Osteoblast (primary cell): ENCODE measurements at regions not wholly inside any gene's neighbourhood (a gene's known extent, or its start where the extent isn't known, plus 50 kb on each side); places are given as distances from the start of the nearest gene placed in this dataset.
"Not testable (repeated sequence)": the region's sequence is repeated elsewhere in the genome, so short reads cannot be mapped to it uniquely, and the experiment has no call there.

Experiments
- DNase-seq: peaks from one replicate; pipeline ENCODE4 v3.0.0; 2011; ENCODE audit warnings: low spot score, mixed read lengths; ENCODE audit not compliant: insufficient read length; ENCODE audit errors: missing footprints
- H2AFZ ChIP-seq: 2 replicates; pipeline ENCODE4 v1.6.0; 2011; ENCODE audit warnings: mild to moderate bottlenecking, low read length
- H3K27ac ChIP-seq: 2 replicates; pipeline ENCODE4 v1.5.1; 2011; ENCODE audit warnings: mild to moderate bottlenecking, low read depth, low read length, moderate library complexity
- H3K27me3 ChIP-seq: 2 replicates; pipeline ENCODE4 v1.6.0; 2012; ENCODE audit warnings: mild to moderate bottlenecking, control low read depth, inconsistent platforms, low read length, moderate library complexity; ENCODE audit not compliant: insufficient read depth
- H3K36me3 ChIP-seq: 2 replicates; pipeline ENCODE4 v1.5.1; 2011; ENCODE audit warnings: mild to moderate bottlenecking, low read length, control low read depth, moderate library complexity; ENCODE audit not compliant: insufficient read depth
- H3K4me1 ChIP-seq: 2 replicates; pipeline ENCODE4 v1.5.1; 2011; ENCODE audit warnings: mild to moderate bottlenecking, low read length, control low read depth, moderate library complexity; ENCODE audit not compliant: insufficient read depth
- H3K4me2 ChIP-seq: 2 replicates; pipeline ENCODE4 v1.6.0; 2011; ENCODE audit warnings: mild to moderate bottlenecking, low read length; ENCODE audit not compliant: insufficient read depth
- H3K4me3 ChIP-seq: fragments of 200-600 bp; sonication (generic); 3 replicates; pipeline ENCODE4 v1.5.1; 2012; ENCODE audit warnings: mild to moderate bottlenecking, low read length, inconsistent platforms; ENCODE audit not compliant: insufficient read depth
- H3K79me2 ChIP-seq: 2 replicates; pipeline ENCODE4 v1.6.0; 2012; ENCODE audit warnings: mild to moderate bottlenecking, low read length, control low read depth, inconsistent platforms; ENCODE audit not compliant: insufficient read depth
- H3K9me3 ChIP-seq: 2 replicates; pipeline ENCODE4 v1.5.1; 2011; ENCODE audit warnings: low read depth, low read length, control low read depth
- H4K20me1 ChIP-seq: 2 replicates; pipeline ENCODE4 v1.6.0; 2012; ENCODE audit warnings: mild to moderate bottlenecking, low read length, control low read depth; ENCODE audit not compliant: insufficient read depth
- CTCF ChIP-seq: IDR thresholded peaks from 2 replicates; pipeline ENCODE4 v1.5.1; 2011; ENCODE audit warnings: mild to moderate bottlenecking, low read depth, low read length, moderate library complexity; ENCODE audit errors: extremely low read depth

- Histone ChIP-seq H3K4me3 (no peak overlapping the region), H2AFZ (no peak overlapping the region), H3K4me1 (no peaks in the 10 kb centered on the region), H3K9me3 (peaks cover 5% of the 10 kb centered on the region), H3K36me3 (no peaks in the 10 kb centered on the region), H3K4me2 (no peak overlapping the region), H3K27me3 (no peaks in the 10 kb centered on the region), H3K79me2 (no peaks in the 10 kb centered on the region), H4K20me1 (no peaks in the 10 kb centered on the region), H3K27ac (no peak overlapping the region)
- no peak for DNase-seq
- TF ChIP-seq CTCF, result no peak
Observed at GRCh38 chr19:23560051-23560450, 127.0 kb downstream of the ZNF675 start.

GRCh38 chr19:23558541-23558940 lies 128.5 kb downstream of the ZNF675 start:
- no peak for DNase-seq
- TF ChIP-seq CTCF, result no peak
- H4K20me1 ChIP-seq, result no peaks in the 10 kb centered on the region
- H3K9me3 ChIP-seq, result peaks cover 5% of the 10 kb centered on the region
- H3K27me3 ChIP-seq, result no peaks in the 10 kb centered on the region
- no peaks in the 10 kb centered on the region for H3K79me2 ChIP-seq
- H3K4me3 ChIP-seq, result no peak overlapping the region
- H3K27ac ChIP-seq, result no peak overlapping the region
- H3K4me2 ChIP-seq, result no peak overlapping the region
- H3K36me3 ChIP-seq, result no peaks in the 10 kb centered on the region
- H2AFZ ChIP-seq, result no peak overlapping the region
- no peaks in the 10 kb centered on the region for H3K4me1 ChIP-seq

GRCh38 chr19:23557381-23557780 lies 129.6 kb downstream of the ZNF675 start:
- no peak overlapping the region for H2AFZ ChIP-seq
- H4K20me1 ChIP-seq, result no peaks in the 10 kb centered on the region
- no peaks in the 10 kb centered on the region for H3K27me3 ChIP-seq
- no peaks in the 10 kb centered on the region for H3K36me3 ChIP-seq
- no peaks in the 10 kb centered on the region for H3K4me1 ChIP-seq
- H3K79me2 ChIP-seq, result no peaks in the 10 kb centered on the region
- H3K27ac ChIP-seq, result no peak overlapping the region
- H3K9me3 ChIP-seq, result peaks cover 3% of the 10 kb centered on the region
- no peak overlapping the region for H3K4me3 ChIP-seq
- no peak for DNase-seq
- H3K4me2 ChIP-seq, result no peak overlapping the region
- TF ChIP-seq CTCF, result no peak

- Histone ChIP-seq H3K4me3 (no peak overlapping the region), H2AFZ (no peak overlapping the region), H3K27me3 (no peaks in the 10 kb centered on the region), H3K9me3 (peaks cover under 1% of the 10 kb centered on the region), H3K27ac (no peak overlapping the region), H3K4me2 (no peak overlapping the region), H3K79me2 (no peaks in the 10 kb centered on the region), H4K20me1 (no peaks in the 10 kb centered on the region), H3K4me1 (no peaks in the 10 kb centered on the region), H3K36me3 (no peaks in the 10 kb centered on the region)
- no peak for DNase-seq
- no peak for TF ChIP-seq CTCF
Observed at GRCh38 chr19:23554548-23554947, 132.5 kb downstream of the ZNF675 start.

GRCh38 chr19:23550102-23550501 lies 136.9 kb downstream of the ZNF675 start:
- H3K79me2 ChIP-seq, H4K20me1 ChIP-seq, H3K9me3 ChIP-seq, H3K36me3 ChIP-seq, H3K27ac ChIP-seq, H2AFZ ChIP-seq, H3K4me2 ChIP-seq, DNase-seq, H3K4me3 ChIP-seq, H3K27me3 ChIP-seq, H3K4me1 ChIP-seq: not testable (repeated sequence)
